VCaP (cell line): ENCODE measurements at regions not wholly inside any gene's neighbourhood (a gene's known extent, or its start where the extent isn't known, plus 50 kb on each side); places are given as distances from the start of the nearest gene placed in this dataset.
A peak's percentile ranks its signal among the peaks of the same experiment; 100 is the strongest.
"Not testable (repeated sequence)": the region's sequence is repeated elsewhere in the genome, so short reads cannot be mapped to it uniquely, and the experiment has no call there.

Experiments used
- H3K27ac ChIP-seq: fragments of 450-650 bp; 2 replicates; pipeline ENCODE4 v1.5.1; 2017
- CTCF ChIP-seq: fragments of 450-650 bp; conservative IDR thresholded peaks from 2 replicates; pipeline ENCODE4 v1.5.1; 2017; ENCODE audit warnings: mild to moderate bottlenecking, moderate library complexity

GRCh38 chr12:14238221-14238792 lies 127.2 kb upstream of the ATF7IP start:
- TF ChIP-seq CTCF, result peak; percentile 79

GRCh38 chr12:14239350-14239934 lies 126.0 kb upstream of the ATF7IP start:
- 0 out of 2 replicates have a peak, but pooled peaks have one; percentile 11 for TF ChIP-seq CTCF
- H3K27ac ChIP-seq, result peak overlapping the region; percentile 89

More at GRCh38 chr12:14238221-14238792, 127.2 kb upstream of the ATF7IP start:
- H3K27ac ChIP-seq, result peak overlapping the region; percentile 89; the same call in 1 of the 2 replicates

DNA sequence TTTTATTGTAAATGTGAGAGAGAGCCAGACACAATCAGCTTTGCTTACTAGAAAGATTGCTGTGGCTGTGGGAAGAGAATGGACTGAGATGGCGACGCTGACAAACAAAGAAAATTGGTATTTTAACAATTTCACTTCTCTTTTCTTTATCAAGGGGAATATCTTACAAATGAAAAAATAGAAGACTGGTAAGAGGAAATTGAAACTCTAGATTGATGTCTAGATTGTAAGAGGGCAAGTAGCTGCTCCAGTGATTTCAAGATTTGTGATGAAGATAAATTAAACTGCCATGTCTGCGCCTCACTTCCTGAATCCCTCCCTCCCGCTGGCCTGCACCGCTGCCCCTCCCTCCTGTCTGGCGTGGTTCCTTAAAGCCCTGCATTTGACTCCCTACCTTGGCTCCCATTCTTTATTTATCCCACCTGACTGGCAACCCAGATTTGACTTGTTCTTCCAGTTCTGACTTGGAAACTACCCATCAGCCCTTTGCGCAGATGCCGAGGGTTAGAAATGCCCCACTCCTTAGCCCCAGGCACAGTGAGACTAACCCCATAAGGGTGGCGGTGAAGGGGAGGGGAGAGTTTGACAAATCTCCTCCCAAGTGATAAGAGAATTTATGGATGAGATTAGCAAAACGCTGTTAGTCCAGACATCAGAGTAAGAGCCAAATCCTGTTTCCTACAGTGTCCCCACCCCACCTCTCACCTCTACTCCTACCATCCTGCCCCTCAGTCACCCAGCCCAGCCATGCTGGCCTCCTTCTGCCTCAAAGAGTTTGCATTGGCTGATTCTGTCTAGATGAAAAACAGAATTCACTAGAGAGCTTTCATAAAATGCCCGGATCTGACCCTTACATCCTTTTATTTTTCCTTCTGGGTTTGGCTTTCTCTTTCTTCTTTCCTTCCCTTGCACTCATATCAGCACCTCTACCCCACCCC lies 125.3 kb upstream of the ATF7IP start:
- no peak for TF ChIP-seq CTCF

GRCh38 chr12:14240873-14241220 lies 124.6 kb upstream of the ATF7IP start:
- TF ChIP-seq CTCF, result no peak
- peak overlapping the region; percentile 89 for H3K27ac ChIP-seq

More for the DNA sequence above, 125.3 kb upstream of the ATF7IP start:
- H3K27ac ChIP-seq, result peak overlapping the region; percentile 89

- H3K27ac ChIP-seq, result not testable (repeated sequence)
Observed at GRCh38 chr12:14242825-14243224, 122.7 kb upstream of the ATF7IP start.

- TF ChIP-seq CTCF, result no peak
- no peak overlapping the region for H3K27ac ChIP-seq
Observed at GRCh38 chr12:14243941-14244340, 121.5 kb upstream of the ATF7IP start.

- no peak overlapping the region for H3K27ac ChIP-seq
- no peak for TF ChIP-seq CTCF
Observed at GRCh38 chr12:14244876-14245669, 120.4 kb upstream of the ATF7IP start.
